Pancreas (tissue), 10 donors: ENCODE measurements at regions not wholly inside any gene's neighbourhood (a gene's known extent, or its start where the extent isn't known, plus 50 kb on each side); places are given as distances from the start of the nearest gene placed in this dataset.

Source experiments
- ATAC-seq, 4 donors: fragments of 200-7000 bp; cut with Tn5 transposase; one replicate each; pipeline versions ENCODE4 v1.8.0 to v1.9.1; 2020; ENCODE audit warnings: mild to moderate bottlenecking in 4 of 4, moderate library complexity in 4 of 4
- DNase-seq, 6 donors: peaks; one replicate each; pipeline ENCODE4 v3.0.0-alpha.2; 2020
- FAIRE-seq: peaks from 2 replicates; lab custom pipeline; 2012; peaks lifted over from hg19 to GRCh38; lab: Jason Lieb, UNC
- H3K27ac ChIP-seq, 4 donors: fragments of 200-600 bp; sonication (generic); 1 replicate in 3 of 4; 2 replicates in 1 of 4; pipeline versions ENCODE4 v1.5.0 to v1.8.0; 2020
- H3K27me3 ChIP-seq, 4 donors: fragments of 200-600 bp; one replicate each; pipeline ENCODE4 v1.8.0; 2021
- H3K36me3 ChIP-seq, 3 donors: fragments of 200-600 bp; sonication (generic) in 1 of 3; one replicate each; pipeline versions ENCODE4 v1.5.0 to v1.8.0; 2020 to 2021
- H3K4me1 ChIP-seq, 3 donors: fragments of 200-600 bp; one replicate each; pipeline ENCODE4 v1.8.0; 2021
- H3K4me3 ChIP-seq, 4 donors: fragments of 200-600 bp; sonication (generic) in 2 of 4; one replicate each; pipeline versions ENCODE4 v1.5.0 to v1.8.0; 2020 to 2021
- H3K9me3 ChIP-seq, 4 donors: fragments of 200-600 bp; one replicate each; pipeline ENCODE4 v1.8.0; 2021
- WGBS, 2 donors: extraction: QIAGEN DNeasy Blood & Tissue Kit; methylation state at CpG; one replicate each; pipeline ENCODE4 v1.1.7; 2013; 5-methylcytosine and 5-hydroxymethylcytosine counted together
- intact Hi-C, 3 donors: fragments of 100-400 bp; cut with DNase I; formaldehyde crosslinking; loops; one replicate each; pipeline versions ENCODE4 v1.11.1 to v1.14.2; 2022
- TF ChIP-seq, protein P1 (sequence below), 4 donors: fragments of 200-600 bp; sonication (generic) in 3 of 4; IDR thresholded peaks; one replicate each; pipeline versions ENCODE4 v1.5.0 to v1.8.0; 2021; ENCODE audit warnings: antibody characterized with exemption in 4 of 4
- donor health status: healthy with polysubstance abuse.
- donor health status: DM: no; HTN: no; CAD: no; lungs with moderate emphysema.
- donor health status: DM: no; HTN: no; CAD: no.
- donor health status: control.
- donor health status: control.
- donor health status: Bipolar disorder and iron deficiency.
- donor health status: DM: yes; HTN: yes; CAD: no.
- donor health status: DM: no; HTN: no; CAD: no.
- donor health status: DM: no; HTN: no; CAD: no.
- donor health status: DM: yes; HTN: yes; CAD: no.

DNA sequence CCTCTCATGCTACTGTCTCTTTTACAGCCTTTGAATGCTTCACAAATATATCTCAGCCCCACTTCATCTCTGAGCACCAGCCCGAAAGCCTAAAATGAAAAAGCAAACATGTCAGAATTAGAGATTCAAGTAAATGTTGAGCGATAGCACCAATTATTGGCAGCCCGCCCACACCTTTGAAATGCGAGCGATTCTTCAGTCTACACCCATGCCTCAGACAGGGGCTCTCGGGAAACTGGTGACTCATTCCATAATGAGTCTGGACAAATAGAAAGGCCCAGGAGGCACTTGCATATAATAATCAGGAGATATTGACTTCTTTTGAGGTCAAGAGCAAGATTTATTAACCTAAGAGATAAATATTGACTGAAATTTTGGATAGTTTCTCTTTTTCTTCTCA lies 487.3 kb upstream of the PTBP2 start:
- intact Hi-C loops, result loop anchor here in 1 of 3 donors (10.0 kb wide), 1 partner anchor 611 kb away; no protein-coding TSS in a partner anchor
- FAIRE-seq (no peak), ATAC-seq (peak; percentile 60 to 90 (median 86)), DNase-seq (peak; percentile 7 to 75 (median 44))
- Histone ChIP-seq H3K36me3 (no peaks in the 10 kb centered on the region), H3K4me1 (peaks cover 0 to 4% (median 0%) of the 10 kb centered on the region in 3 donors), H3K27ac (no peak overlapping the region), H3K9me3 (no peaks in the 10 kb centered on the region), H3K27me3 (no peaks in the 10 kb centered on the region), H3K4me3 (no peak overlapping the region)
- TF ChIP-seq, protein P1, sequence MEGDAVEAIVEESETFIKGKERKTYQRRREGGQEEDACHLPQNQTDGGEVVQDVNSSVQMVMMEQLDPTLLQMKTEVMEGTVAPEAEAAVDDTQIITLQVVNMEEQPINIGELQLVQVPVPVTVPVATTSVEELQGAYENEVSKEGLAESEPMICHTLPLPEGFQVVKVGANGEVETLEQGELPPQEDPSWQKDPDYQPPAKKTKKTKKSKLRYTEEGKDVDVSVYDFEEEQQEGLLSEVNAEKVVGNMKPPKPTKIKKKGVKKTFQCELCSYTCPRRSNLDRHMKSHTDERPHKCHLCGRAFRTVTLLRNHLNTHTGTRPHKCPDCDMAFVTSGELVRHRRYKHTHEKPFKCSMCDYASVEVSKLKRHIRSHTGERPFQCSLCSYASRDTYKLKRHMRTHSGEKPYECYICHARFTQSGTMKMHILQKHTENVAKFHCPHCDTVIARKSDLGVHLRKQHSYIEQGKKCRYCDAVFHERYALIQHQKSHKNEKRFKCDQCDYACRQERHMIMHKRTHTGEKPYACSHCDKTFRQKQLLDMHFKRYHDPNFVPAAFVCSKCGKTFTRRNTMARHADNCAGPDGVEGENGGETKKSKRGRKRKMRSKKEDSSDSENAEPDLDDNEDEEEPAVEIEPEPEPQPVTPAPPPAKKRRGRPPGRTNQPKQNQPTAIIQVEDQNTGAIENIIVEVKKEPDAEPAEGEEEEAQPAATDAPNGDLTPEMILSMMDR (IDR thresholded peaks at IDR 0.05), result no peak
- 4 to 6% methylated on average over 6 of the region's 6 CpGs for WGBS, 2 donors

DNA sequence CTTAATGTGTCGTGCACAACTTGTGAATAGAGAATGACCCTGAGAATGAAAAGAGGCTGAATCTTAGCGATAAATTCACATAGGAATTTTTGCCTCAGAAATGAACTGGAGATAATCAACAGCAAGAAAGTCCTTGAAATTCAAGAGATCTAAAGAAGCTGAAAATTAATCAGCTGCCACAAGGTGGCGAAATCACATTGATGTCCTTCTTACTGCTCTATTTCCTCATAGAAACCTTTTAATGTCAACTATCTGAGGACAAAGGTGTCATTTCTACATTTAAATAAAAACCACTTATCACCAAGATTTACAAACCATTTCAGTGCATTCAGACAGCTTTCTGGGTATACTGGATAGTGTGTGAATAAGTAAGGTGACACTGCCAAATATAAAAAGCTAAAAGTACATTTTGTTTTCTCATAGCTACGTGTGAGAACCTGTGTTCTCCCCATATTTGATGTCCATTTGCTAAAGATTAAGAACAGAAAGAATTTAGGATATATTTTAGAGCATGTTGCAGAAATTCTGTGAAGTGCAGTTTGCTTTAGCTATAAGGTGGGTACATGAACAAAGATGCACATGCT lies 485.3 kb upstream of the PTBP2 start:
- intact Hi-C loops, result loop anchor here in 1 of 3 donors (10.0 kb wide), 1 partner anchor 609 kb away; no protein-coding TSS in a partner anchor
- 22 to 25% methylated on average over 4 of the region's 4 CpGs for WGBS, 2 donors
- DNase-seq (peak in 1 of 6 donors; percentile 21), ATAC-seq (peak in 3 of 4 donors; percentile 70 to 78 (median 74)), FAIRE-seq (peak; percentile 73)
- no peaks in the 10 kb centered on the region for H3K9me3 ChIP-seq
- peaks cover 0 to 4% (median 0%) of the 10 kb centered on the region in 3 donors for H3K4me1 ChIP-seq
- no peak overlapping the region for H3K4me3 ChIP-seq
- no peaks in the 10 kb centered on the region for H3K27me3 ChIP-seq
- no peak overlapping the region for H3K27ac ChIP-seq
- TF ChIP-seq, protein P1 (IDR thresholded peaks at IDR 0.05), result peak in 3 of 4 donors; percentile 21 to 42 (median 30)
- H3K36me3 ChIP-seq, result no peaks in the 10 kb centered on the region

DNA sequence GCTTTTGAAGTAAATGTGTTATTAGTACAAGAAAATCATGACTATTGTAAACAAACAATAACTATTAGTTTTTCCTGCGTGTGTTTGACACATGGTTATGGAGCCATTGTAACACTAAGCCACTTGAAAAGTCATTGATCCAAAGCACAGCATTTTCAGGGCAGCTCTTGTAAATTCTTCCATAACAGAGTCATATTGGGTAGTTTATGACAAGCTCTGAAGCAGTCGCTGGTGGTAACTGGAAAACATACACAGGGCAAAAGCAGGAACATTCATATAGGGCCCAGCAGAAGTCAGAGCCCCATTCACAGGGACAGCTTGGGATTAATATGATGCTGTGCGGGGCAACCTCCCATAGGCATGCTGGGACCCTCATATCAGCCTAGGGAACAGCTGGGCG lies 483.2 kb upstream of the PTBP2 start:
- DNase-seq (no peak), FAIRE-seq (no peak), ATAC-seq (no peak)
- peaks cover 0 to 4% (median 0%) of the 10 kb centered on the region in 3 donors for H3K4me1 ChIP-seq
- TF ChIP-seq, protein P1 (IDR thresholded peaks at IDR 0.05), result no peak
- intact Hi-C loops, result loop anchor here in 1 of 3 donors (10.0 kb wide), 1 partner anchor 606 kb away; no protein-coding TSS in a partner anchor
- H3K27me3 ChIP-seq, result no peaks in the 10 kb centered on the region
- 49 to 63% methylated on average over 4 of the region's 4 CpGs for WGBS, 2 donors
- H3K36me3 ChIP-seq, result no peaks in the 10 kb centered on the region
- H3K9me3 ChIP-seq, result no peaks in the 10 kb centered on the region
- no peak overlapping the region for H3K27ac ChIP-seq
- H3K4me3 ChIP-seq, result no peak overlapping the region

DNA sequence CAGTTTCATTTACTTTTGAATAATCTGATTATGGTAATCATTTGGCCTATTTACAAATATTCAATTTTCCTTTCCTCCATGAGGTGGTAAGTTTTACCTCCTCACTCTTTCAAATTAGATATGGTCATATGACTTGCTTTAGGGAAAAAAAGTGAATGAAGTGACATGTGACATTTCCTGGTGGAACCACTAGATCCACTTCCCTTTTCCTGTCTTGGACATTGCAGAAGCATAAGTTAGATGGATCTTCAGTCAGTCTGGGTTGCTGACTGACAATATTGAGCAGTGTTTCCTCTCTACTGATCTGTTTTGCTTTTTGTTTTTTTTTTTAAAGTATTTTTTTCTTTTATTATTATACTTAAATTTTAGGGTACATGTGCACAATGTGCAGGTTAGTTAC lies 481.1 kb upstream of the PTBP2 start:
- H3K4me1 ChIP-seq, result no peaks in the 10 kb centered on the region
- H3K9me3 ChIP-seq, result no peaks in the 10 kb centered on the region
- no peaks in the 10 kb centered on the region for H3K27me3 ChIP-seq
- no peak overlapping the region for H3K27ac ChIP-seq
- intact Hi-C loops, result no loop called here
- TF ChIP-seq, protein P1 (IDR thresholded peaks at IDR 0.05), result no peak
- FAIRE-seq, result no peak
- H3K36me3 ChIP-seq, result no peaks in the 10 kb centered on the region
- DNase-seq, result no peak
- ATAC-seq, result no peak
- H3K4me3 ChIP-seq, result no peak overlapping the region
